Stimulated activated CD8-positive, alpha-beta memory T cell treated with anti-CD3 and anti-CD28 coated beads, Interleukin-4, amount 100 ng/mL, for 48 hours (primary cell): ENCODE measurements at regions not wholly inside any gene's neighbourhood (a gene's known extent, or its start where the extent isn't known, plus 50 kb on each side); places are given as distances from the start of the nearest gene placed in this dataset.
"Not testable (repeated sequence)": the region's sequence is repeated elsewhere in the genome, so short reads cannot be mapped to it uniquely, and the experiment has no call there.

ENCODE experiments used
- DNase-seq: peaks from one replicate; pipeline ENCODE4 v3.0.0-alpha.2; 2020

DNA sequence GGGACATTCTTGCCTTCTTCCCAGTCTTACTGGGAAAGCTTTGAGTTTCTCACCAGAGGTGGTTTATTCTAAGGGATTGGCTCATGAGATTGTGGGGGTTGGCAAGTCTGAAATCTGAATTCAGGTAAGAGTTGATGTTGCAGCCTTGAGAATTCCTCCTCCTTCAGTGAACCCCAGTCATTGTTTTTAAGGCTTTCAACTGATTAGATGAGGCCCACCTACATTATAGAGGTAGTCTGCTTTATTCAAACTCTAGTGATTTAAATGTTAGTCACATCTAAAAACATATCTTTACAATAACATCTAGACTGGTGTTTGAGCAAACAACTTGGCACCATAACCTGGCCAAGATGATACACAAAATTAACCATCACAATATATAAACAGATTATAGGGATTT, 156.5 kb upstream of the MED14 start:
- DNase-seq = no peak

DNA sequence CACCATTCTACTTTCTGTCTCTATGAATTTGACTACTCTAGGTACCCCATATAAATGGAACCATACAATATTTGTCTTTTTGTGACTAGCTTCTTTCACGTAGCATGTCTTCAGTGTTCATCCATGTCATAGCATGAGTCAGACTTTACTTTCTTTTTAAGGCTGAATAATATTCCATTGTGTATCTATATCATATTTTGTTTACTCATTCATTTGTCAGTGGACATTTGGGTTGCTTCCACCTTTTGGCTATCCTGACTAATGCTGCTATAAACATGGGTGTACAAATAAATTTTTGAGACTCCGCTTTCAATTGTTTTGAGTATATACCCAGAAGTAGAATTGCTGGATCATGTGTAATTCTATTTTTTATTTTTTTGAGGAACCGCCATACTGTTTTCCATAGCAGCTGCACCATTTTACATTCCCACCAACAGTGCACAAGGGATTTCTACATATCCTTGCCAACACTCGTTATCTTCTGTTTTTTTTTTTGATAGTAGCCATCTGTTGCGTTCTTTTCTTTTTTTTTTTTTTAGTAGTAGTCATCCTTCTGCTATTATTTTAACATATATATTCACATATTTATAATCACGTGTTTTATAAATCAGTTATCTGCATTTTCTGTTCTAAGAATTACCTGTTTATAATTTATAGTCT, 158.0 kb upstream of the MED14 start:
- no peak for DNase-seq

DNA sequence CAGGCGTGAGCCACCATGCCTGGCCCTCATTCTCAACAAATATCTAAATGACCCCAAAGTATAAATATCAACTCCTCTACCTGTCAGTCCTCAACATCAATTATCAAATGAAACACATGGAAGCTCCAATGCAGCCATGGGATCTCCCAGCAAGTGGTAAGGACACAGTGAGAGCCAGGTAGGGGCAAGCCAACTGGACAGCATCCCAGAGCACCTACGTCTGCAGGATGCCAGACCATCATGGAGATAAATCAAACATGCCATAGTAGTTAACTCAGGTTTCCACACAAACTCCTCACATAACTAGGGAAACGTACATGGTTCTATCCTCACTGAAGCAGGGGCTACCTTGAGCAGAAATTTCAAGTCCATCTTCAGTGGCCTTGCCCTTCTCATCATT, 159.9 kb upstream of the MED14 start:
- no peak for DNase-seq

DNA sequence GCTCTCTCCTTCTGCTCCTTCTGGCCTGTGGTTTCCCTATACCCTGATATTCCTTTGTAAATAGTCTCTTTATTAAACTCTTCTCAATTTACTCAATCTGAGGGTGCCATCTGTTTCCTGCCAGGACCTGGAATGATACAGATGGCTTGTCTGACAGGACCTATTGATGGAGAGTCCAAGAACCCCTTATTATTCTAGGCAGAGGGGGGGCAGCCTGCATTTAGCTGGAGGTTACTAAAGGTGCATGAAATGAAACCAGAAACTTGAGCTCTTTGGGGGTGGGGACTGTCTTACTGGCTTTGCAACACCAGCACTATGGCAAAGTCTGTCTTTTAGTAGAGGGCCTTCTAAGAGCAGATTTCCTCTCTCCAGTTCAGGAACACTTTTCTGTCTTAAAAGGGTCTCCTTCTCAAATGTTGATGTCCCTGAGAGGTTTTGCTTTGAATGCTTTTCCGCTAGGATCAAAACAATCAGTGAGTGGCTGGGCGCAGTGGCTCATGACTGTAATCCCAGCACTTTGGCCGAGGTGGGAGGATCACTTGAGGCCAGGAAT, 162.5 kb upstream of the MED14 start:
- no peak for DNase-seq

DNA sequence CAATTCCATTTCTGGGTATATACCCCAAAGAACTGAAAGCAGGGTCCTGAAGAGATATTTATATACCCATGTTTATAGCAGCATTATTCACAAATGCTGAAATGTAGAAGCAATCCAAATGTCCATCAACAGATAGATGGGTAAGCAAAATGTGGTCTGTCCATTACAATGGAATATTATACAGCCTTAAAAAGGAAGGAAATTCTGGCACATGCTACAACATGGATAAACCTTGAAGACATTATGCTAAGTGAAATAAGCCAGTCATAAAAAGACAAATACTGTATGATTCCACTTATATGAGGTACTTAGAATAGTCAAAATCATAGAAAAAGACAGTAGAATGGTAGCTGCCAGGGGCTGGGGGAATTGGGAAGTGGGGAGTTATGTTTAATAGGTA, 169.4 kb upstream of the MED14 start:
- DNase-seq = not testable (repeated sequence)

DNA sequence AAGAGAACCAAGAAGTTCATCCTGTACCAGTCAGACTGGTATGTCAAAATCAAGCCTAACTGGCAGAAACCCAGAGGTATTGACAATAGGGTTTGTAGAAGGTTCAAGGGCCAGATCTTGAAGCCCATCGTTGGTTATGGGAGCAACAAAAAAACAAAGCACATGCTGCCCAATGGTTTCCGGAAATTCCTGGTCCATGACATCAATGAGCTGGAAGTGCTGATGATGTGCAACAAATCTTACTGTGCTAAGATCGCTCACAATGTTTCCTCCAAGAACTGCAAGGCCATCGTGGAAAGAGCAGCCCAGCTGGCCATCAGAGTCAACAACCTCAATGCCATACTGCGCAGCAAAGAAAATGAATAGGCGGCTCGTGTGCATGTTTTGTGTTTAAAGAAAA, 172.7 kb upstream of the MED14 start:
- no peak for DNase-seq

DNA sequence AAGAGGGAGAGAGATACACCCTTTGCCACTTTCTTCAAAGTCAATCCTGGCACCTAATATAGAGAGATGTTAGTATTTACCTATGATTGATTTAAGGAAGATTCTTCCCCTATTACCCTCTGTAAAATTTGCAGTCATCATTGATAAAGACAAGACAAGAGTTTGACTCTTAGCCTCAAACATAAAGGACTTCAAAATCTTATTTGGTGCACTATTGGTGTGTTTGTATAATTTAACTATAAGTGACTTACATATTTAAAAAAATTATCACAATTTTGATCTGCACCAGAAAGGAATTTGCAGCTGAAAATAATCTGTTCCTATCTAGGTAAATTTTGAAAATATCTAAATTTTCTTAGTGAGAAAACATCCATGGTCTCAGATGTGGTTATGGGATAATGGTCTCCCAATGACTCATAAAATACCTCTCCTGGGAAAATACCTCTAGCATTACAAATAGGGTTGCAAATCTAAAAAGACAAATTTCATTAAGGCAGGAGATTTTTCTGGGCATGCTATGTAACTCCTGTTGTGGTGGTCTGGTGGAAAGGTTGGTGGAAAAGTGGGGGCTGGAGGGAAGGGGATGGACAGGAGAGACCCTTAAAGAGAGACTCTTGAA, 173.6 kb upstream of the MED14 start:
- DNase-seq = no peak

DNA sequence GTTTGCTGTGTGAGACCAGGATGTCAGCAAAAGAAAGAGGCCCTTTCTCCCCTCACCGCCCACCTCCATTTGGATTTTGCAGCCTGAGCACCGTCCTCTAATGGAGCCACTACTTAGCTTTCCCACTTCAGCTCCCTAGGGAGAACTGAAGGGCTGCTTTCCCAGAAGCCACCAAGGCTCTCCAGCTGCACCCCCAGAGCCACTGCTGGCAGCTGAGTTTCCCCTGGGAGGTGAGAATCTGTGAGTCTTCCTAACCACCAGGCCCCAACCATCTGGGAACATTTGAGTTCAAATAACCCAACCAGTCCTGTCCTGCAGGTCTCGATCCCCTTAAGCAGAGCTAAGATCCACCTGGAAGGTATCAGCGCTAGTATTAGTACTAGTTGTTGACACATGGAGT, 173.1 kb upstream of the USP9X start:
- no peak for DNase-seq

DNA sequence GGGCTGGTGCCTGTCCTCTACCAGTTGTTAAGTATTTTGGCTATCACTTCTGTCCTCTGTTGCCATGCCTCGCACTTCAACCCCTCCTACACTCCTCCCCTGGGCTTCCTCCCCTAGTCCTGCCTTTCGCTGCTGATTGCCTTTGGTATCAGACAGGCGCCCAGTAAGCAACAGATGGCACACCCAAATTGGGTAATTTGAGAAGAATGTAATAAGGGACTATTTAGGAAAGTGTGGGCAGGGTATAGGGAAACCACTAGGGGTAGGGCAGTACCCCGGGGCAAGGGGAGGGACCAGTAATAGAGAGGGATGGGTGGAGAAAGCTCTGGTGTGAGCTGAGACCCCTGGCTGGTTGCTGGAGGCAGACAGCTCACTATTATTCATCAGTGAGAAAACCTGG, 172.7 kb upstream of the USP9X start:
- no peak for DNase-seq

DNA sequence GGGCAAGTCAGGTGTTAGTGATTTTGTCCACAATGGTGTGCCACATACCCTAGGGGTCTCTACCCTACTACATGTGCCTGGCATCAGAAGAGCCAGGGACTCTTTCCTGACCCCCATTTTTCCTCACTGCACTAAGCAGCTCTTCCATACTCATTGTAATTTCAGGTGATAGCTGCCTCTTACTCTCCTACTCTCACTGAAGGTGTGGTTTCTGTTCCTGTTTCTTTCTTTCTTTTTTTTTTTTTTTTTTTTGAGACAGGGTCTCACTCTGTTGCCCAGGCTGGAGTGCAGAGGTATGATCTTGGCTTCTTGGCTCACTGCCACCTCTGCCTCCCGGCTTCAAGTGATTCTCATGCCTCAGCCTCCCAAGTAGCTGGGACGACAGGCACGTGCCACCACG, 164.9 kb upstream of the USP9X start:
- no peak for DNase-seq

DNA sequence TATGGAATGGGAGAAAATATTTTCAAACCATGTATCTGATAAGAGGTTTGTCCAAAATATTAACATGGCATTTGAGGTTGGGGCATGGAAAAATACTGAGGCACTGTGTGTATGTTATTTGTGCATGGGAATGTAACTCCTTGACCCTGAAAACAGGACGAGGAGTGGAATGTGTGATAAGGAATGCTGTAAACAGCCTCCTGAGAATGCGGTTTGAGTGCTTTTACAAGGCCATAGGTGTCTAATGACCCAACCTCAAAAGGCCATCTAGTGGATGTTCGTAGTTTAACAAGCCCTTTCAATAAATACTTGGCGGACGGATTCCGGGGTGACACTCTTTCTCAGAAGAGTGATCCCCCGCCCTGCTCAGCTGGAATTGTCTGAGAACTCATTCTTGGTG, 162.9 kb upstream of the USP9X start:
- DNase-seq = no peak

DNA sequence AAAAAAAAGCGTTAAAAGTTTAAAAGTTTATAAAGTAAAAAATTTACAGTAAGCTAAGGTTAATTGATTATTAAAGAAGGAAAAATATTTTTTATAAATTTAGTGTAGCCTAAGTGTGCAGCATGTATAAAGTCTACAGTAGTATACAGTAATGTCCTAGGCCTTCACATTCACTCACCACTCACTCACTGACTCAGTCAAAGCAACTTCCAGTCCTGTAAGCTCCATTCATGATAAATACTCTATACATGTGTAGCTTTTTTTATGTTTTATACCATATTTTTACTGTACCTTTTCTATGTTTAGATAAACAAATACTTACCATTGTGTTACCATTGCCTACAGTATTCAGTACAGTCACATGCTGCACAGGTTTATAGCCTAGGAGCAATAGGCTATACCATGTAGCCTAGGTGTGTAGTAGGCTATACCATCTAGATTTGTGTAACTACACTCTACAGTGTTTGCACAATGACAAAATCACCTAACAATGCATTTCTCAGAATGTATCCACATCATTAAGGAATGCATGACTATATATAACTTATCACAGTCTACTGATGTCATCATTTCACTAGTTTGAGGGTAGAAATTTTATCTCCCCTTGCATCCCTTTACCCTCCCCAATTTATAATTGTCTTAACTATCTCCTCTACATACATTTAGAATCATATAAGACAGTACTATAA, 158.4 kb upstream of the USP9X start:
- not testable (repeated sequence) for DNase-seq

DNA sequence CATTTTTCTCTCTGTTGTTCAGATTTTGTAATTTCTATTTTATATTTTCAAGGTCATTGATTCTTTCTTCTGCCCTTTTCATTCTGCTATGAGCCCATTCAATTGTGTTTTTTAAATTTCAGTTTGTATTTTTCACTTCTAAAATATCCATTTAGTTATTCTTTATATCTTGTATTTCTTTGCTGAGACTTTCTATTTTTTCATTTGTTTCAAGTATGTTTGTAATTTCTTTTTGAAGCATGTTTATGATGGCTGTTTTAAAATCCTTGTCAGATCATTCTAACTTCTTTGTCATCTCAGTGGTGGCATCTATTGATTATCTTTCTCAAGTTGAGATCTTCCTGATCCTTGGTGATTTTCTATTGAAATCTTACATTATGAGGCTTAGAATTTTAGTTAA, 157.2 kb upstream of the USP9X start:
- DNase-seq = no peak

DNA sequence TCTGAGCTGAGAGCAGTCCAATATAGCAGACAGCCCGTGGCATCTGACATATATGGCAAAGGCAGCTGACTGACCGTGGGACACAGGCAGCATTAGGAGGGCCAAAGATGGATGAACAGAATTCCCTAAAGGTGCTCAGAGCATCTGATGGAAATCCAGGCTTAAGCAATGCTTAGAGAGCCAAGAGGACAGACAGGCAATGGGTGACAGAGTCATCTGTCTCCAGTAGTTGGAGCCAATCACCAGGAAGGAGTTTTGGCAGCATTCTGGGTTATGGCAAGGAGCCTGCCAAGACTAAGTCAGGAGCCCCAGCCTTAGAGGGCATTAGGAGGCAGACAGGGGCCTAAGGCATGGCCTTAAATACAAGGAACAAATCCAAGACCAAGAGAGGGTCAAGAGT, 153.3 kb upstream of the USP9X start:
- no peak for DNase-seq

DNA sequence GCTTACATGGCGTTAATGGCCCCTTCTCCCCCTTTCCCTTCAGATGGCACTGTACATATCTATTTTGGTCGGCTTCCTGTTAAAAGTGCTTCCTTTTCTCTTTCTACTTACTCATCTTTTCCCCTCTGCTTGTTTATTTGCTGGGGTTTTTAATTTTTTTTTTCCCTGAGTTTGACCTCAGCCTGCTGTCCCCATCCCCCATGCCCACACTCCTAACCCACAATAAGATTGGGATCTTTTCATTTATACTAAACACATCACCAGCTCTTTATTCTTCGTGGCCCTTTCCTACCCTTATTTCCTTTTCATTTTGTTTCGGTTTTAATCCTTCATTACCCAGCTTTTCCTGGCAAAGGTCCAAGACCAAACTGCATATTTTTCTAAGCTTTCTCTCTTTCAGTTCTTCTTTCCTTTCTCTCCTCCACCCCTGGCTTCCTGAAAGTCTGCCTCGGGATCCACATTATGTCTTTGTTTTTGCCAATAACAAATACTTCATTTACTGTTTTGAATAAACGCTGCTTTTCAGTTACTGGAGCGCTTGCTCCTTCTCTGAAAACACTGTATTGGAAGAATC, 152.0 kb upstream of the USP9X start:
- peak; percentile 28 for DNase-seq

DNA sequence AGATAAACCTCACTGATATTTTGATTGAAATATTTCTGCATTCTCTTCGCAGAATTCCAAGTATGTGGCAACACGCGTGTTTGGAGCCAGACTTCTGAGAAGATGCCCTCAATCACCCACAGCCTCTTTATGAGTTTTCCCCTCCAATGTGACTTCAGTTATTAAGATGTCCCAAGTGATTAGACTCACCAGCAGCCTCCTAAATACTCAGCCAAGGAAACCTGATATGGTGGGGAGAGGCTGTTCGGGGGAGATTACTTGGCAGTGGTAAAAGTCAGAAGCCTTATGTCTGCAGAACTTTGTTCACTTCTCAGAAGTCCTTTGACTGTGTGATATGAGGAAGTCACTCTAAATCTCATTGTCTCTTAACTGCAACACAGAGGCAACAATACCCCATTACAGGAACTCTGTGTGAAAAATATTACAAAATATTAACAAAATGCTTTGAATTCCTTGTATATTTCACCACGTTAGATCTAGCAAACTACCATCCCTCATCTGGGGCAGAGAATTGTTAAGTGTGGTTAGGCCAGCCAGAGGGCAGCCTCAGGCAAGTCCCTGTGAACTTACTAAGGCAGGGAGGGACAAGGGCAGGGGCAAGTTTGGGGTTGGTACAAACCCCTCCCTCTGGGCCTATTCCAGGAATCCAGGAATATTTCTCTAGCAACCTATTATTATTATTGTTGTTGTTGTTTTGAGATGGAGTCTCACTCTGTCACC, 151.4 kb upstream of the USP9X start:
- DNase-seq = no peak

DNA sequence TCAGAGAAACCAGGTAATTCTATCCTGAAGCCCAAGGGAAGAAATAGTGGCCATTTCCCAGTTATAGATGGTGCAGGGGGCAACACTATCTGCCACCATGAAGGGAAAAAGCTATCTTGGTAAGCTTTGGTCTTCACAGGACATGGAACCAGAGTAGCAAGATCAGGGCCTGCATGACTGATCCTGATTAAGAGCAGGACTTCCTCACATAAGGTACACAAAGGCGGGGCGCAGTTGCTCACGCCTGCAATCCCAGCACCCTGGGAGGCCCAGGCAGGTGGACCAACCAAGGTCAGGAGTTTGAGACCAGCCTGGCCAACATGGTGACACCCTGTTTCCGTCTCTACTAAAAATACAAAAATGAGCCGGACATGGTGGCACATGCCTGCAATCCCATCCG, 148.4 kb upstream of the USP9X start:
- DNase-seq = no peak

DNA sequence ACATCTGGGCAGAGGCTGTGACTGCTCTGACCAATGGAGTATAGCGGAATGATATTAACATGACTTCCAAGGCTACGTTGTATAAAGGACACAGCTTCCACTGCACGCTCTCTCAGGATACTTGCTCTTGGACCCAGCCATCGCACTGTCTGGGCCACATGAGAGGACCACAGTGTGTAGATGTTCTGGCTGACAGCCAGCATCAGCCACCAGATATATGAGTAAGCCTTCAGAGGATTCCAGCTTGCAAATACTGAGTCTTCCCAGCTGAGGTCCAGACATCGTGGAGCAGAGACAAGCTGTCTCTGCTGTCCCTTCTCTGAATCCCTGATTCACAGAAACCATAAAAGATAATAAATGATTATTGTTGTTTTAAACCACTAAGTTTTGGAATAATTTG, 146.8 kb upstream of the USP9X start:
- no peak for DNase-seq

DNA sequence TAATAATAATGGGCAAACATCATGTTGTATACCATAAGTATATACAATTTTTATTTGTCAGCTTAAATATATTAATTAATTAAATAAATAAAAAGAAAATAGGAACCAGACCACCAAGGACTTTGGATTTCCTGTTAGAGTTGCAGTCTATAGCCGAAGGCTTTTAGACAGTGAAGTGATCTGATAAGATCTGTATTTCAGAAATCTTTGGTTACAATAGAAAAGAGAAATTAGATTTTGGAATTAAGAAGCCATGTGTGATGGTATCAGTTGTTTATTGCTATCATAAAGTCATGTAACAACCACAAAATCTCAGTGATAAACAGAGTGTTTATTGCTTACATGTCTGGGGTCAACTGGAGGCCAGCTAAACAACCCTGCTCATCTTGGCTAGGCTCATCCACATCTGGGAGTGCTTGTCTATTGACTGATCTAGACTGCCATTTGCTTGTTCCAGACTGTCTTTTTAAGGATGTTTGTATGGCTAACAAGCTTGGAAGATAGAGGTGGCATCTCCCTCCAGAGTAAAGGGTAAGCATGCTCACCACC, 142.1 kb upstream of the USP9X start:
- DNase-seq = no peak

DNA sequence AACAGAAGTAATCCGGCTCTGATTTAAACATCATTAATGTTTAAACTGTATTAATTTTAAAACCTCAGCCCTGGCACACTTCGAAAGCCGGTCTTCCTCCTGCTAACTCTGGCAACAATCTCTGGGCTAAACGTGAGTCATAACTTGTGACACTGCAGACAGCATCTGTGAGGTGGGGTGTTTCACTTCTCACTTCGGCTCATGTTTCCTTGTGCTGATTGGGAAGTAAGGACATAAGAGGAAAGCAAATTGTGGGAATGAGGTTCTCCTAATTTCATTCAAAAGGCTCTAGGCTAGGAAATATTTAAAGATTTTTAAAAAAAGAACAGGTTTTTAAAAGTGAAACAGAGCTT, 139.9 kb upstream of the USP9X start:
- DNase-seq = no peak

DNA sequence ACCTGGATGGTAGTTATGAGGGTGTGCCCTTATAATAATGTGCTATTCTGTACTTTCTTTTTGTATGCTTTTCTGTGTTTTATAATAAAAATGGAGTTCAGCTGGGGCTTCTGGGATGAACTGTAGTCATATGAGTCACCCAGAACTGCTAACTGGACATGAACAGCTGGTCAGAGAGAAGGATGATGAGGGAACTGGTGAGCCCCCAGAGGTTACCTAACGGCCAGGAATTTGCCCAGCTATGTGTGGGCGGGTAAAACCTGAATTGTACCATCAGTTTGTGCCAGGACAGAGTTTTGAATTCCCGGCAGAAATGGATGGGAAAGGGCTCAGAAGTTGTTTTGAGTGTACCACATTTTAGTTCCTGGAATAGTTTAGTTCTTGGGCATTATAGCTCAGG, 138.0 kb upstream of the USP9X start:
- DNase-seq = no peak

DNA sequence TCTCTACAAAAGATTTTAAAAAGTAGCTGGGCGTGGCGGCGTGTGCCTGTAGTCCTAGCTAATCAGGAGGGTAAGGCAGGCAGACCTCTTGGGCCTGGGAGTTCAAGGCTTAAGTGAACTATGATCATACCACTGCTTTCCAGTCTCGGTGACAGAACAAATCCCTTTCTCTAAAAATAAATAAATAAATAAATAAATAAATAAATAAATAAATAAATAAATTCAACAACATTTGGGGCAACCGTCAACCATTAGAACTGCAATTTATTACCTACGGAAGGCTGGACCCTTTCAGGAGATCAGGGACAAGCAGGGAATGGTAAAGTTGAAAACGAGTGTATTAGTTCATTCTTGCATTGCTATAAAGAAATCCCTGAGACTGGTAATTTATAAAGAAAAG, 136.2 kb upstream of the USP9X start:
- DNase-seq = no peak

DNA sequence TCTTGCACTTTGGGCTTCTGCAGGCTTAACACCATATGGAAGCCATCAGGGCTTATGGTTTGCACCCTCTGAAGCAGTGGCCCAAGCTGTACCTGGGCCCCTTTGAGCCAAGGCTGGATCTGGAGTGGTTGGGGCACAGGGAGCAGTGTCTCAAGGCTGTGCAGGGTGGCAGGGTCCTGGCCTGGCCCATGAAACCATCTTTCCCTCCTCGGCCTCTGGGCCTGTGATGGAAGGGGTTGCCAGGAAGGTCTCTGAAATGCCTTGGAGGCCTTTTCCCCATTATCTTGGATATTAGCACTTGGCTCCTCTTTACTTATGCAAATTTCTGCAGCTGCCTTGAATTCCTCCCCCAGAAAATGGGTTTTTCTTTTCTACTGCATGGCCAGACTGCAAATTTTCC, 134.7 kb upstream of the USP9X start:
- DNase-seq = no peak
